SK-N-SH (cell line): ENCODE measurements at regions not wholly inside any gene's neighbourhood (a gene's known extent, or its start where the extent isn't known, plus 50 kb on each side); places are given as distances from the start of the nearest gene placed in this dataset.

Experiments
- CTCF ChIA-PET: fragments of 300-600, 350-600 bp; formaldehyde crosslinking; extraction: SDS; loops from one replicate; lab custom pipeline; 2021; lab: Yijun Ruan, JAX
- POLR2A ChIA-PET: fragments of 350-600 bp; sonication (Branson Sonifier 250); formaldehyde crosslinking; extraction: SDS; loops from one replicate; lab custom pipeline; 2020; ENCODE audit warnings: antibody characterized with exemption, inconsistent platforms; lab: Yijun Ruan, JAX
- DNase-seq: peaks from one replicate; pipeline ENCODE4 v3.0.0; 2012
- H2AFZ ChIP-seq: fragments of 200-600 bp; sonication (generic); 2 replicates; pipeline ENCODE4 v1.8.1; 2016; ENCODE audit warnings: antibody characterized with exemption, mild to moderate bottlenecking, low read depth
- H3F3A ChIP-seq: fragments of 200-600 bp; sonication (generic); replicated peaks from 2 replicates; pipeline ENCODE3; 2016; ENCODE audit warnings: antibody characterized with exemption, mild to moderate bottlenecking; ENCODE audit not compliant: insufficient read depth
- H3K27ac ChIP-seq, 2 experiments: fragments of 200-500 bp in 1 of 2; fragments of 200-600 bp in 1 of 2; sonication (Bioruptor generic) in 1 of 2; sonication (generic), shearing (Covaris generic) in 1 of 2; 2 replicates each; pipeline versions ENCODE4 v1.5.1 to v1.6.1; 2014 to 2016; ENCODE audit warnings: low read depth in 2 of 2, inconsistent platforms in 1 of 2, low read length in 1 of 2, mild to moderate bottlenecking in 1 of 2, mixed read lengths in 1 of 2
- H3K27me3 ChIP-seq: fragments of 200-600 bp; sonication (generic), shearing (Covaris generic); 2 replicates; pipeline ENCODE4 v1.6.1; 2016; ENCODE audit warnings: mixed run types; ENCODE audit not compliant: insufficient read depth
- H3K36me3 ChIP-seq, 2 experiments: fragments of 200-500 bp in 1 of 2; fragments of 200-600 bp in 1 of 2; sonication (Bioruptor generic) in 1 of 2; sonication (generic) in 1 of 2; replicated peaks in 1 of 2; 2 replicates each; pipeline versions ENCODE3 to v1.5.1; 2014 to 2016; ENCODE audit warnings: low read length in 1 of 2, mild to moderate bottlenecking in 1 of 2; ENCODE audit not compliant: insufficient read depth in 2 of 2, control insufficient read depth in 1 of 2
- H3K4me1 ChIP-seq, 2 experiments: fragments of 200-500 bp in 1 of 2; fragments of 200-600 bp in 1 of 2; sonication (Bioruptor generic) in 1 of 2; sonication (generic), shearing (Covaris generic) in 1 of 2; 2 replicates each; pipeline versions ENCODE4 v1.5.1 to v1.6.1; 2014 to 2016; ENCODE audit warnings: low read depth in 1 of 2, low read length in 1 of 2, mixed run types in 1 of 2; ENCODE audit not compliant: insufficient read depth in 2 of 2, control insufficient read depth in 1 of 2
- H3K4me2 ChIP-seq: fragments of 200-600 bp; sonication (generic), shearing (Covaris generic); 2 replicates; pipeline ENCODE4 v1.6.1; 2017; ENCODE audit warnings: mixed run types
- H3K4me3 ChIP-seq, 2 experiments: fragments of 200-500 bp in 1 of 2; fragments of 200-600 bp in 1 of 2; sonication (Bioruptor generic) in 1 of 2; sonication (generic), shearing (Covaris generic) in 1 of 2; 2 replicates each; pipeline versions ENCODE4 v1.5.1 to v1.8.1; 2014 to 2016; ENCODE audit warnings: low read depth in 2 of 2, inconsistent platforms in 1 of 2, low read length in 1 of 2, mild to moderate bottlenecking in 1 of 2, mixed read lengths in 1 of 2, moderate library complexity in 1 of 2
- H3K79me2 ChIP-seq: fragments of 200-600 bp; sonication (generic); 2 replicates; pipeline ENCODE4 v1.8.1; 2017; ENCODE audit warnings: mild to moderate bottlenecking; ENCODE audit not compliant: insufficient read depth
- H3K9ac ChIP-seq: fragments of 200-600 bp; sonication (generic); 2 replicates; pipeline ENCODE4 v1.6.1; 2017; ENCODE audit warnings: mixed run types
- H3K9me2 ChIP-seq: fragments of 200-600 bp; sonication (generic); 2 replicates; pipeline ENCODE4 v1.6.1; 2017; ENCODE audit warnings: mixed run types
- H3K9me3 ChIP-seq: fragments of 200-600 bp; sonication (generic); 2 replicates; pipeline ENCODE4 v1.6.1; 2017; ENCODE audit warnings: mixed run types, mild to moderate bottlenecking, moderate library complexity
- H4K20me1 ChIP-seq: fragments of 200-600 bp; sonication (generic); 2 replicates; pipeline ENCODE4 v1.6.1; 2017; ENCODE audit warnings: mild to moderate bottlenecking, mixed run types; ENCODE audit not compliant: insufficient read depth
- ELF1 ChIP-seq: IDR thresholded peaks from 2 replicates; pipeline ENCODE4 v1.4.0; 2012
- EZH2phosphoT487 ChIP-seq: fragments of 200-600 bp; sonication (generic); IDR thresholded peaks from 2 replicates; pipeline ENCODE4 v1.6.1; 2017; ENCODE audit warnings: low read depth, mixed run types, mild to moderate bottlenecking, antibody characterized with exemption, moderate library complexity, borderline replicate concordance
- FOSL2 ChIP-seq: IDR thresholded peaks from 2 replicates; pipeline ENCODE4 v1.4.0; 2012; ENCODE audit warnings: low read depth, mild to moderate bottlenecking, moderate library complexity, borderline replicate concordance
- MAX ChIP-seq: IDR thresholded peaks from 2 replicates; pipeline ENCODE4 v1.4.0; 2012; ENCODE audit warnings: low read depth
- MEF2A ChIP-seq: IDR thresholded peaks from 2 replicates; pipeline ENCODE4 v1.4.0; 2012; ENCODE audit warnings: low read depth, borderline replicate concordance
- NRF1 ChIP-seq: IDR thresholded peaks from 2 replicates; pipeline ENCODE4 v1.6.1; 2012; ENCODE audit warnings: low read depth, mild to moderate bottlenecking, low read length
- RAD21 ChIP-seq: IDR thresholded peaks from 2 replicates; pipeline ENCODE4 v1.6.1; 2012; ENCODE audit warnings: mild to moderate bottlenecking, low read length
- RCOR1 ChIP-seq: fragments of 150-350 bp; IDR thresholded peaks from 2 replicates; pipeline ENCODE4 v1.6.1; 2017; ENCODE audit warnings: antibody characterized with exemption, low read length
- RFX5 ChIP-seq: IDR thresholded peaks from 2 replicates; pipeline ENCODE4 v1.6.1; 2012; ENCODE audit warnings: mild to moderate bottlenecking, improper control_type of control experiment, low read length
- TAF1 ChIP-seq: IDR thresholded peaks from 2 replicates; pipeline ENCODE4 v1.6.1; 2012; ENCODE audit warnings: low read depth, mild to moderate bottlenecking, low read length, moderate library complexity, borderline replicate concordance
- TEAD4 ChIP-seq: IDR thresholded peaks from 2 replicates; pipeline ENCODE4 v1.4.0; 2012; ENCODE audit warnings: mild to moderate bottlenecking, borderline replicate concordance; ENCODE audit not compliant: insufficient read depth
- USF1 ChIP-seq: IDR thresholded peaks from 2 replicates; pipeline ENCODE4 v1.4.0; 2012; ENCODE audit warnings: low read depth, borderline replicate concordance
- YY1 ChIP-seq: IDR thresholded peaks from 2 replicates; pipeline ENCODE4 v1.4.0; 2012; ENCODE audit warnings: low read depth, mild to moderate bottlenecking
- WGBS: methylation state at CpG from one replicate; pipeline ENCODE4 v1.1.6; 2017; ENCODE audit warnings: low lambda C conversion rate; 5-methylcytosine and 5-hydroxymethylcytosine counted together

GRCh38 chr4:17195461-17196275 is 297.2 kb upstream of the LDB2 start:
- H3K79me2 ChIP-seq: no peaks in the 10 kb centered on the region
- no peak overlapping the region for H3K4me3 ChIP-seq
- TF ChIP-seq EZH2phosphoT487 (no peak), MAX (no peak), RFX5 (no peak), MEF2A (no peak), NRF1 (no peak), YY1 (no peak), FOSL2 (no peak), TAF1 (no peak), RAD21 (no peak), RCOR1 (no peak), USF1 (no peak), TEAD4 (no peak)
- H3K9me2 ChIP-seq: no peaks in the 10 kb centered on the region
- H3K9me3 ChIP-seq: no peaks in the 10 kb centered on the region; the same call in 1 of the 2 replicates
- whole genome bisulfite sequencing: 73% methylated on average over 4 of the region's 4 CpGs
- H3K27me3 ChIP-seq: no peaks in the 10 kb centered on the region
- H3K36me3 ChIP-seq: no peaks in the 10 kb centered on the region
- no peak overlapping the region for H3K27ac ChIP-seq
- peaks cover 0 to 9% of the 10 kb centered on the region in 2 experiments; a peak in 2 of 4 replicates for H3K4me1 ChIP-seq
- no peak for DNase-seq
- no peak overlapping the region for H2AFZ ChIP-seq
- no peak overlapping the region for H3K4me2 ChIP-seq
- no peaks in the 10 kb centered on the region for H4K20me1 ChIP-seq
- ChIA-PET POLR2A (no interaction called here), CTCF (no interaction called here)
- H3F3A ChIP-seq: peaks cover 6% of the 10 kb centered on the region
- H3K9ac ChIP-seq: no peak overlapping the region

GRCh38 chr4:17194586-17194985 is 296.1 kb upstream of the LDB2 start:
- WGBS: 56% methylated on average over 2 of the region's 2 CpGs
- Histone ChIP-seq H3K27me3 (no peaks in the 10 kb centered on the region), H3K4me3 (no peak overlapping the region), H3K9ac (no peak overlapping the region), H3K27ac (no peak overlapping the region), H3K9me2 (no peaks in the 10 kb centered on the region), H3K9me3 (no peaks in the 10 kb centered on the region; the same call in 1 of the 2 replicates), H3K36me3 (no peaks in the 10 kb centered on the region), H2AFZ (no peak overlapping the region), H3K4me2 (no peak overlapping the region), H4K20me1 (no peaks in the 10 kb centered on the region), H3K4me1 (peaks cover 0 to 9% of the 10 kb centered on the region in 2 experiments; a peak in 2 of 4 replicates), H3K79me2 (no peaks in the 10 kb centered on the region), H3F3A (peaks cover 6% of the 10 kb centered on the region)
- POLR2A ChIA-PET: no interaction called here
- CTCF ChIA-PET: no interaction called here
- TF ChIP-seq ELF1: no peak
- no peak for DNase-seq
